ENCODE measurements at regions not wholly inside any gene's neighbourhood (a gene's known extent, or its start where the extent isn't known, plus 50 kb on each side); places are given as distances from the start of the nearest gene placed in this dataset.

DNA sequence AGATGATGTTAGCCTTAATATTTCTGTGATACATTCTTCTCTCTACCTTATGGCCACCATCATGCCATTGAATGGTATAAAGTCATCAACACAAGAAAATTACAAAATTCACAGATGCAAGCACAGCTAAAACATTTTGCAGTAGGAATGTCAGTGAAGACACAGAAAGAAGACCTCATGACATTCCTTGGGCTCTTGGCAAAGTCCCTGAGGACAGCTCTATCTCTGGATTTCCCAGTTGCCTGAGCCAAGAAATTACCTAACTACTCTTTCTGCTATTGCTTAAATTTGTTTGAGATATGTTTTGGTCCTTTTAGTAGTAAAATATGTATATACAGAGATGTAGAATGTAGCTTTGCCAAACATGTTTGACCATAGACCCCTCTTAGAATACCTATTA lies 201.0 kb upstream of the STXBP5 start:
- DNase-seq (no peak), ATAC-seq (no peak)
- no peaks in the 10 kb centered on the region for H3K36me3 Mint-ChIP-seq (ENCODE audit: low read depth)
- H3K4me1 Mint-ChIP-seq, result no peaks in the 10 kb centered on the region
- POLR2A ChIA-PET, result no interaction called here
- no peaks in the 10 kb centered on the region for H3K9me3 Mint-ChIP-seq (ENCODE audit: low read depth)
- intact Hi-C loops (cut with DNase I, micrococcal nuclease), result no loop called here
- no peak overlapping the region for H3K27ac Mint-ChIP-seq
- CTCF ChIA-PET, result interaction anchor here (0.7 kb wide), 1 partner anchor 92 kb away, joined by 3 read pairs; no protein-coding TSS in a partner anchor
- no peak overlapping the region for H3K4me3 Mint-ChIP-seq
- no peaks in the 10 kb centered on the region for H3K27me3 Mint-ChIP-seq

DNA sequence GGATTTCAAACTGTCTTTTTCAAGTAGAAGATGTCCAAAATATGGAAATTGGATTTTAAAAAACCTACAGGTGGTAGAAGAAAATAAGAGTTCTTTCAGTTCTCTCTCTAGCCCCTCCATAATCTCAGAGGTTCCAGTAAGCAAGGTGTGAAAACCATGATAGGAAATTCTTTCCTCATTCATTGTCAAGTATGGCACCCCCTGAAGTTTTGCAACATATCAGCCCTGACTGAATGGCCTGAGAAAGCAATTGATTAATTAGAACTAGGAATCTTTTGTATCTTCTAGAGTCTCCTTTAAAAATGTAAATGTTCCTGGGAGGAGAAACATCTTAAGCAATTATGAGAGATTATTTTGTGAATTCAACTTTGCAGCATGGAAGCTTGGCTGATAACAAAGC lies 198.7 kb upstream of the STXBP5 start:
- H3K27ac Mint-ChIP-seq, result no peak overlapping the region
- ChIA-PET CTCF (interaction anchor here (0.7 kb wide), 1 partner anchor 65 kb away, joined by 4 read pairs; no protein-coding TSS in a partner anchor), POLR2A (no interaction called here)
- DNase-seq (peak; percentile 13), ATAC-seq (no peak)
- H3K4me3 Mint-ChIP-seq, result no peak overlapping the region
- H3K36me3 Mint-ChIP-seq (ENCODE audit: low read depth), result no peaks in the 10 kb centered on the region
- no peaks in the 10 kb centered on the region for H3K27me3 Mint-ChIP-seq
- no peaks in the 10 kb centered on the region for H3K4me1 Mint-ChIP-seq
- peaks cover 7% of the 10 kb centered on the region for H3K9me3 Mint-ChIP-seq (ENCODE audit: low read depth)
- intact Hi-C loops (cut with DNase I, micrococcal nuclease), result no loop called here

GRCh38 chr6:147007441-147007840 lies 196.8 kb upstream of the STXBP5 start:
- no peaks in the 10 kb centered on the region for H3K4me1 Mint-ChIP-seq
- ChIA-PET CTCF (no interaction called here), POLR2A (no interaction called here)
- intact Hi-C loops (cut with DNase I, micrococcal nuclease), result no loop called here
- no peak overlapping the region for H3K27ac Mint-ChIP-seq
- no peaks in the 10 kb centered on the region for H3K36me3 Mint-ChIP-seq (ENCODE audit: low read depth)
- H3K4me3 Mint-ChIP-seq, result no peak overlapping the region
- peaks cover 7% of the 10 kb centered on the region for H3K9me3 Mint-ChIP-seq (ENCODE audit: low read depth)
- no peaks in the 10 kb centered on the region for H3K27me3 Mint-ChIP-seq
- ATAC-seq (no peak), DNase-seq (no peak)

- CTCF ChIA-PET, result no interaction called here
- intact Hi-C loops (cut with DNase I, micrococcal nuclease), result no loop called here
- peaks cover 7% of the 10 kb centered on the region for H3K9me3 Mint-ChIP-seq (ENCODE audit: low read depth)
- H3K36me3 Mint-ChIP-seq (ENCODE audit: low read depth), result no peaks in the 10 kb centered on the region
- no peak overlapping the region for H3K27ac Mint-ChIP-seq
- H3K4me1 Mint-ChIP-seq, result no peaks in the 10 kb centered on the region
- ATAC-seq (no peak), DNase-seq (no peak)
- no peaks in the 10 kb centered on the region for H3K27me3 Mint-ChIP-seq
- H3K4me3 Mint-ChIP-seq, result no peak overlapping the region
- POLR2A ChIA-PET, result no interaction called here
Measured at GRCh38 chr6:147009358-147009757, 194.9 kb upstream of the STXBP5 start.

- Mint-ChIP-seq H3K9me3 (ENCODE audit: low read depth) (no peaks in the 10 kb centered on the region), H3K27me3 (no peaks in the 10 kb centered on the region), H3K27ac (no peak overlapping the region), H3K4me1 (peaks cover 9% of the 10 kb centered on the region), H3K4me3 (no peak overlapping the region), H3K36me3 (ENCODE audit: low read depth) (no peaks in the 10 kb centered on the region)
- DNase-seq (no peak), ATAC-seq (no peak)
- intact Hi-C loops (cut with DNase I, micrococcal nuclease), result no loop called here
- POLR2A ChIA-PET, result no interaction called here
- CTCF ChIA-PET, result no interaction called here
Measured at GRCh38 chr6:147015674-147016073, 188.5 kb upstream of the STXBP5 start.

GRCh38 chr6:147016440-147016839 lies 187.8 kb upstream of the STXBP5 start:
- H3K4me3 Mint-ChIP-seq, result no peak overlapping the region
- ATAC-seq (peak; percentile 47), DNase-seq (peak; percentile 5)
- no peak overlapping the region for H3K27ac Mint-ChIP-seq
- H3K9me3 Mint-ChIP-seq (ENCODE audit: low read depth), result no peaks in the 10 kb centered on the region
- H3K36me3 Mint-ChIP-seq (ENCODE audit: low read depth), result no peaks in the 10 kb centered on the region
- intact Hi-C loops (cut with DNase I, micrococcal nuclease), result no loop called here
- peaks cover 9% of the 10 kb centered on the region for H3K4me1 Mint-ChIP-seq
- CTCF ChIA-PET, result no interaction called here
- POLR2A ChIA-PET, result no interaction called here
- no peaks in the 10 kb centered on the region for H3K27me3 Mint-ChIP-seq

GRCh38 chr6:147017153-147017552 lies 187.1 kb upstream of the STXBP5 start:
- ChIA-PET POLR2A (no interaction called here), CTCF (no interaction called here)
- Mint-ChIP-seq H3K27ac (no peak overlapping the region), H3K9me3 (ENCODE audit: low read depth) (no peaks in the 10 kb centered on the region), H3K4me3 (no peak overlapping the region), H3K36me3 (ENCODE audit: low read depth) (no peaks in the 10 kb centered on the region), H3K27me3 (no peaks in the 10 kb centered on the region), H3K4me1 (peaks cover 9% of the 10 kb centered on the region)
- intact Hi-C loops (cut with DNase I, micrococcal nuclease), result no loop called here
- DNase-seq (no peak), ATAC-seq (no peak)

DNA sequence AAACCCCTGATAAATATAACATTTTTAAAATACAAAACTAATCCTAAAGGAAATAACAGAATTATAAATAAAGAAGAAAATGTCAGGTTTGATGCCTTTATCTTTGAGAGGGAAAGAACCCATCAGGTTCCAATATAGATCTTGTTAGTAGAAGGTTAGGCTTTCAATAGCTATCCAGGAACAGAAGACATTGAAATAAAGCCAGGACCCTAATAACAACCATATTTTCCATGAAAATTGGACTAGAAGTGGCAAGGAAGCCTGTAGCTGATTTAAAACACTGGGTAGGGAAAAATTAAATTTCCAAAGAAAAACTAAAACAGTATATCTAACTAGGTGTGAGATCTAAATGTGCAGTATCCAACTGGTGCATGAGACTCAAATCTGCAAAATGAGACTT lies 185.2 kb upstream of the STXBP5 start:
- ChIA-PET POLR2A (no interaction called here), CTCF (no interaction called here)
- H3K27ac Mint-ChIP-seq, result no peak overlapping the region
- H3K4me1 Mint-ChIP-seq, result peaks cover 9% of the 10 kb centered on the region
- intact Hi-C loops (cut with DNase I, micrococcal nuclease), result no loop called here
- DNase-seq (no peak), ATAC-seq (no peak)
- H3K36me3 Mint-ChIP-seq (ENCODE audit: low read depth), result no peaks in the 10 kb centered on the region
- H3K4me3 Mint-ChIP-seq, result no peak overlapping the region
- no peaks in the 10 kb centered on the region for H3K9me3 Mint-ChIP-seq (ENCODE audit: low read depth)
- no peaks in the 10 kb centered on the region for H3K27me3 Mint-ChIP-seq

GRCh38 chr6:147022041-147022440 lies 182.2 kb upstream of the STXBP5 start:
- no peak for ATAC-seq
- Mint-ChIP-seq H3K4me3 (no peak overlapping the region), H3K4me1 (no peaks in the 10 kb centered on the region), H3K27me3 (no peaks in the 10 kb centered on the region), H3K9me3 (ENCODE audit: low read depth) (no peaks in the 10 kb centered on the region), H3K27ac (no peak overlapping the region), H3K36me3 (ENCODE audit: low read depth) (no peaks in the 10 kb centered on the region)
- intact Hi-C loops (cut with DNase I, micrococcal nuclease), result no loop called here
- DNase-seq, result no peak
- ChIA-PET CTCF (no interaction called here), POLR2A (no interaction called here)

- Mint-ChIP-seq H3K36me3 (ENCODE audit: low read depth) (no peaks in the 10 kb centered on the region), H3K27ac (no peak overlapping the region), H3K4me1 (no peaks in the 10 kb centered on the region), H3K9me3 (ENCODE audit: low read depth) (no peaks in the 10 kb centered on the region), H3K4me3 (no peak overlapping the region), H3K27me3 (no peaks in the 10 kb centered on the region)
- POLR2A ChIA-PET, result no interaction called here
- CTCF ChIA-PET, result no interaction called here
- intact Hi-C loops (cut with DNase I, micrococcal nuclease), result no loop called here
- ATAC-seq, result peak; percentile 33
- DNase-seq, result no peak
Measured at GRCh38 chr6:147023148-147023547, 181.1 kb upstream of the STXBP5 start.

DNA sequence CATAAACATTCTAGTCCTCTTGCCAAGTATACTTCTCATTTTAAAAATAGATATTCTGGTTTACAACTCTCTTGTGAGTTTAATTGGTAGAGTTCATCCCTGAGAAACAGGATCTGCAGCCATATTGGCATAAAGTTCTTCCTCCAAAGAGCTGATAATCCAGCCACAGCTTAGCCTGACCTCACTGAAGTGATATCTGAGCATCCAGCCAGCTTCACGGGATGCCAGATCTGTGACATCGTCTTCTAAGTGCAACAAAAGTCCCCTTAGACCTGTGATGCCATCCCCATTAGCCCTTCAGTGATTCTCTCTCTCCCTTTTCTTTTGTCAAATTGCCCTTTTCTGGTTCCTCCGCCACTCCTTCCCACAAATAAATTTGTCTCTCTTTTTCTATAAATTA lies 180.6 kb upstream of the STXBP5 start:
- Mint-ChIP-seq H3K27ac (no peak overlapping the region), H3K9me3 (ENCODE audit: low read depth) (no peaks in the 10 kb centered on the region), H3K4me1 (no peaks in the 10 kb centered on the region), H3K36me3 (ENCODE audit: low read depth) (no peaks in the 10 kb centered on the region), H3K27me3 (no peaks in the 10 kb centered on the region), H3K4me3 (no peak overlapping the region)
- DNase-seq (no peak), ATAC-seq (no peak)
- intact Hi-C loops (cut with DNase I, micrococcal nuclease), result no loop called here
- POLR2A ChIA-PET, result no interaction called here
- CTCF ChIA-PET, result no interaction called here

GRCh38 chr6:147029923-147030322 lies 174.3 kb upstream of the STXBP5 start:
- no peaks in the 10 kb centered on the region for H3K4me1 Mint-ChIP-seq
- POLR2A ChIA-PET, result interaction anchor here (0.6 kb wide), 1 partner anchor 30 kb away, joined by 3 read pairs; no protein-coding TSS in a partner anchor
- no peak overlapping the region for H3K4me3 Mint-ChIP-seq
- DNase-seq (no peak), ATAC-seq (no peak)
- intact Hi-C loops (cut with DNase I, micrococcal nuclease), result no loop called here
- H3K27me3 Mint-ChIP-seq, result no peaks in the 10 kb centered on the region
- CTCF ChIA-PET, result interaction anchor here (0.6 to 2.6 kb wide), 3 partner anchors 14 to 725 kb away, joined by 3 to 8 read pairs (median 3); no protein-coding TSS in a partner anchor
- no peaks in the 10 kb centered on the region for H3K36me3 Mint-ChIP-seq (ENCODE audit: low read depth)
- H3K9me3 Mint-ChIP-seq (ENCODE audit: low read depth), result no peaks in the 10 kb centered on the region
- no peak overlapping the region for H3K27ac Mint-ChIP-seq

DNA sequence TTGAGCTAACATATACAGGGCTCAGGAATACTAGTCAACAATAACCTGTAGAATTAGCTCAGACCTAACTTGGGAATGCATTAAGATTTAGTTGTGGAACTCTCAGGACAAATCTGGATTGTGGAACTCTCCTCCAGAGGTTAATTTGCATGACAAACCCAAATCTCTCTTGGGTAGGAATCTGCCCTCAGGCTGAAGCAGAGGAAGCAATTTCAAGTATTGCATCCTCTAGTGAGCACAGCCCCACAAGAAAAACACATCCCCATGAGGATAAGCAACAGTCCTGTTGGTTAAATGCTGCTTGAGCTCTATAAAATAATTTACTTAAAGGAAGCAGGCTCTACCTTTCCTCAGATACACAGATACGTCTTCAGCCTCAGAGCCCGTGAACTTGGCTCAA lies 170.9 kb upstream of the STXBP5 start:
- Mint-ChIP-seq H3K27ac (no peak overlapping the region), H3K27me3 (no peaks in the 10 kb centered on the region), H3K36me3 (ENCODE audit: low read depth) (no peaks in the 10 kb centered on the region), H3K4me1 (no peaks in the 10 kb centered on the region), H3K4me3 (no peak overlapping the region), H3K9me3 (ENCODE audit: low read depth) (no peaks in the 10 kb centered on the region)
- POLR2A ChIA-PET, result no interaction called here
- DNase-seq (no peak), ATAC-seq (no peak)
- intact Hi-C loops (cut with DNase I, micrococcal nuclease), result no loop called here
- CTCF ChIA-PET, result no interaction called here
